CD4-positive, alpha-beta T cell treated with Interleukin-17A for 1 hour (primary cell): ENCODE measurements at regions not wholly inside any gene's neighbourhood (a gene's known extent, or its start where the extent isn't known, plus 50 kb on each side); places are given as distances from the start of the nearest gene placed in this dataset.
"Not testable (repeated sequence)": the region's sequence is repeated elsewhere in the genome, so short reads cannot be mapped to it uniquely, and the experiment has no call there.

Source experiments
- DNase-seq: peaks from one replicate; pipeline ENCODE4 v3.0.0-alpha.2; 2020

DNA sequence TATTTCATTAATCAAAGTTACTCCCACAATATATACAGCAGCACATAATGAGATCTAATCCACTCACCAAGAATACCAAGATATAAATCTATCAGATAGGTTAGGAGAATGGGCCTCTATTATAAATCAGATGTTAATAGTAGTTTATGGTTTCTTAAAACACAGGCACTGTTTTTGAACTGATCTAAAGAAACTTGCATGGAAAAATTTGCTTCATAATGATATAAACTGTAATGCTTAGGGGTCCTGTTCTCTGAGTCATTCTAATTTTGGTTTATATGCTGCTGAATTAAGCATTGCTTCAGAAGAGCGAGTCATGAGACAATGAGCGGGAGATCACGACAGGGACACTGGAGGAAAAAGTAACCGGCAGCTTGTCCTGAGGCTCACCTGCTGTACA is 113.3 kb upstream of the OTUD4 start:
- no peak for DNase-seq

DNA sequence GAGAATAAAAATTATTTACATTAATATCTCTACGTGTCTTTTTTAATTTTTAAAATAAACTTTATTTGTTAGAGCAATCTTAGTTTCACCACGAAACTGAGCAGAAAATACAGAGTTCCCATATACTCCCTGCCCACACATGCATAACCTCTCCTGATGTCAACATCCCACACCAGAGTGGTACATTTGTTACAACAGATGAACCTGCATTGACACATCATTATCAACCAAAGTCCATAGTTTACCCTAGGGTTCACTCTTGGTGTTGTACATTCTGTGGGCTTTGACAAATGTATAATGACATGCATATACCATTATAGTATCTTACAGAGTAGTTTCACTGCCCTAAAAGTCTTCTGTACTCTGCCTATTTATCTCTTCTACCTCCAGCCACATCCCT is 110.6 kb upstream of the OTUD4 start:
- no peak for DNase-seq

DNA sequence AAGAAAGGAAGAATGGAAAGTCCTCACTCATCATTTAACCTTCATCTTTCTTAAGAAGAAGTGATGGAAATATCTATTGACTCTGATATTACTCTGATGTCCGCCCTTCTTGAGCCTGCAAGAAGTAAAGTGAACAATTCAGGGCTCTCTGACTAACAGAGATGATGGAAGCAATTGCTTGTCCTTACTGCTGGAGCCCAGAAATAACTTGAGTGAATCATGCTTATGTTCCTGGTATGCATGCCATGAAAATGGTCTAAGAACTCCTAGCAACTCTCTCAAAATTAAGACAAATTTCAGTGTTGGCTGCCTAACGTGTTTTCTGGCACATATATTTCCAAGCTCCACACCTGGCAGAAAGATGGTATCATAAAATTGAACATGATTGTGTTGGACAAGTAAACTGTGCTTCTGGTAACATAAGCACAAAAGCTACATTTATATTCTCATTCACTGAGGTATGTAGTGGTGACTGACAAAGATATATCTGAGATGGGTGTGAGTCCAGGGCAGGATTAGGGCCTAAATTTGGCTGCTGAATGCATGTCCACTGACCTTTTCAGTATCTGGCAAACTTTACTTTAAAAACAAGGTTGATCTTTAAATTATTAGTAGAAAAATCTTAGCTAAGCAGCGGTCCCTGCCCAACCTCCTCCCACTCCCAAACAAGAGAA is 109.2 kb upstream of the OTUD4 start:
- DNase-seq, result no peak

DNA sequence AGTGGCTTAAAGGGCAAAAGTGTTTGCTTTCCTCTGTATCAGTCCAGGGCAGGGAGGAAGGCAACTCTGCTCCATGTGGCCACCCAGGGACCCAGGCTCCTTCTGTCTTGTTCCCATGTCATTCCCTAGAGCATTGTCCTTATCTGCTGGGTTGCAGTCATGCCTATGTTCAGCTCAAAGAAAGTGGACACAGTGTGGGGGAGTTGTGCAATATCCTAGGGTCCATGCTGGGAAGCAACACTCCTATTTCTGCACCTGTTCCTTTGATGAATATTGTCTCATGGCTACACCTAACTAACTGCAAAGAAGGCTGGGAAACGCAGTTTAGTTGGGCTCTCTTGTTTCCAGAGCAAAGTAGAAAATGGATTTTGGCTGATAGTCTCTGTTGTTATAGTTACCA is 107.0 kb upstream of the OTUD4 start:
- no peak for DNase-seq

GRCh38 chr4:145285928-145286327 is 105.5 kb upstream of the OTUD4 start:
- DNase-seq, result no peak

DNA sequence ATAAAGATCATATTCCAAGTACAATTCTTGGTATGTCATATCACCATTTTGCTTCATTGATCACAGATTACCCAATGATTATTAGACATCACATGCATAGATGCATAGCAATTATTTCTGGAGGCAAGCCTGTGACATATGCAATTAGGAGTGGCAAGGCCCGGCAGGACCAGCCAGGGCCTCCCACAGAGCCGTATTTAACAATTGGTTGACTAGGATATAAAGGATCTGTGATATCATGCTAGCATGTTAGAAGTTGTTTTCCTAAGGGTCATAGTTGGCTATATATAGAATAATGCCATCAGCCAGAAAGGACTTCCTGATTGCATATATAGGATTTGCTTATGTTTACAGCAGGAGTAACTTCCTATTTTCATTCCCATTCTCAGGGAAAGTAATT is 103.5 kb upstream of the OTUD4 start:
- no peak for DNase-seq

DNA sequence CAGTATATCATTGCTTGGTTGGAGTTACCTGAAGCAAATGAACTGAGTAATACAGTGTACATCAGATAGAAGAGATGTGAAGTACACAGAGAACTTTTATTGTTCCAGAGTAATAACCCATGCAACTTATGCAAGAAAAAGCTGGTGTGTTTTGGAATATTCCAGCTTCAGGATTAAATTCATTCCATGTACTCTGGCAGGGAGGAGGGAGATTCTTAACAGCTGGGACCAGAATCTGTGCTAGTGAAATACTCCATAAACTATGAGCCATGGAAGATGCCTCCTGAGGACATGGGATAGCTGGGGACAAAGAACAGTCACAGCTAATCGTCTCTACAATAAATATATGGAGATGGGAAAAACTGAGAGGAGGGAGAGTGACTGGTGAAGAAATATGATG is 101.6 kb upstream of the OTUD4 start:
- DNase-seq, result no peak

- no peak for DNase-seq
These were observed 100.8 kb upstream of the OTUD4 start for GRCh38 chr4:145281224-145281623.

DNA sequence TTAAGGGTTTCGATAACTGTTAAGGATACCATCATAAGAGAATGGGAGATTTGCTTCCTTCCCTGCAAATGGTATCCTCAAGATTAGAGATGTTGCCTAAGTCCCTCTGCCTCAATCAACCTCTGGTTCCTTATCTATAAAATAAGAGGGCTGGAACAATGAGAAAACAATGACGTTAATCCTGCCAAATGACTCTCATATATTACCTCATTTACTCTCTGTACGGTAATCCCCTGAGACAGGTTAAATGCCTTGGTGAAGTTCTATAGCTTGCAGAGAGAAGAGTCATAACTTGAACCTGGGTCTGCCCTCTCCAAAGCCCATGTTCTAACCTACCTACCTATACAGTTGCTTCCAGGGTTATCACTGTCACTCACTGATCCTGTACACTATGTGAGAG is 100.2 kb upstream of the OTUD4 start:
- no peak for DNase-seq

- no peak for DNase-seq
These were observed 99.0 kb upstream of the OTUD4 start for GRCh38 chr4:145279122-145279960.

DNA sequence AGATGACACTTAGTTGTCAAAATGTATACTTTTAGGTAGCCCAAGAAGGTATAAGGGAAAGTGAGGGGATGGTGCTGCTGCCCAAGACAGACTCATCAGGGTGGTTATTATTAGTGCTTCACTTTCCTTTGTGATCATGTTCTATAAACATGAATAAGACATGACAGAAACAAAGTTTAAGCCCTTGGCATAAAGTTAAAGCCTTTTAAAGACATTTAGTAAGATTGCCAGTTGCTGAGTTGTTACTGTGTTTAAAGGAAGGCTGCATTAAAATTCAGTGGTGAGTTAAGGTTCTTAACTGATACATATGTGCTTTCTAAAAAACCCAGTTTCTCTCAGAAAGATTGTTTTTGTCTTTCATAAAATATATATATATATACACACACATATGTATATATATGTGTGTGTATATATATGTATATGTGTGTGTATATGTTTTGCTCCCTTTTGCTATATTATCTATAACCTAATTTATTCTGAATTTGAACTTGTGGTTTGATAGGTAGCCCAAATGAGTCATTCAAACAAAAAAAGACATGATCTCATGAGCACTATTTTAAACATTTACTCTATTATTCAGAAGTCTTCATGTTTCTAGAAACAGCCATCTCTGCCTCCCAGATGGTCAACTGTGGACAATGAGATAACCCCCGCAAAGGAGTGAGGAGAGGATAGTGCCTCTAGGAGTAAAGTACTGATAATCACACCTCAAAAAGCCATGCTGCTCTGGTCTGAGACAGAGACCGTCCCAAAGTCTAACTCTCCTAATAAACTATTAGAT is 98.1 kb upstream of the OTUD4 start:
- DNase-seq, result no peak

DNA sequence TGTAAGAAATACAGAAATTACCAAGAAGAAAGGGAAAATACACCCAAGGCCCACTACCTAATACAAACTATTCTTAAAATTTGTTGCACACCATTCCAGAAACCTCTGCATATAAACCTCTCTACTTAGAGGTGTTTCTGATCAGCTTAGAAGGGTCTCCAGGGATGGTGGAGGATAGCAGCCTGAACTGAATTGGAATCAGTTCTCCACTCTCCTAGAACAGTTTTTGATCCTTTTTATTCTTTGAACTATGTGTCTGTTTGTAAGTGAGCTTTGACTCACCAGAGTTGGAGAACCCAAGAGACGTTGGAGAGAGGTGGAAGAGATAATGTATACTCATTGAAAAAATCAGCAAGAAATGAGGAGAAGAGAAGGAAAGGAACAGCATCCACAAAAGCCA is 96.6 kb upstream of the OTUD4 start:
- no peak for DNase-seq

DNA sequence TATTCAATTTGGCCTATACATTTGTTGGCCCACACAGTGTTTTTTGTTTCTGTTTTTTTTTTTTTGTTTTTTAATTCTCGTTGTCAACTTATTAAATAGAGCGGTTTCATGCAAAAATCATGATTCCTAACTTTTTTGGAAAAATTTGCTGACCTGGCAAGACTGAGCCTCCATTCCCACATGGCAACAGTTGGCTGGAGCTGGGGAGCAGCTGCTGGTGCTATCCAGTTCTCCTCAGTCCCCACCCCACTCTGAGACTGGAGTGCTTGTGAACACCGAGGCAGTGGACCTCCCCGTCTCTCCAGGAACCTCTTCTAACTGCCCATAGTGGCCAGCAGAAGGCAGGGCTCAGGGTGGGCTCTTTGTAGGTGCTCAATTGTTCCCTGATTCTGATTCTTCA is 95.7 kb upstream of the OTUD4 start:
- no peak for DNase-seq

- no peak for DNase-seq
These were observed 90.8 kb upstream of the OTUD4 start for GRCh38 chr4:145271194-145271593.

DNA sequence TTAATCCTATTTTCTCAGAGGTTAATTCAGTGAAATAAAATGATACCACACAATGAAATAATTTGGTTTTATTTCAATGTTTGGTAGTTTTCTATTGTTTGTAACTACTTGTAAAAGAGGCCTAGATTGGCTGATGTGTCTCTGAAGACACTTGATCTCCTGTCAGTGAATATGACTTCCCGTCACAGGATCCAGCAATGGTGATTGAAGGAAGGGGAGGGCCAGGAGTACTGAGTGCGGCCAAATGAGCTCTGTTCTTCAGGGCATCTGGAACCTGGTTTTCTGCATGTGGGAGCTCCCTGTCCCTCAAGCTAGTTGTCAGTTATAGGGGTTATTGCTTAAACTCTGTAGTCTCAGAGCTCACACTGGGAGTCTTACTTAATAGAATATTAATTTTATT is 86.5 kb upstream of the OTUD4 start:
- DNase-seq, result no peak

DNA sequence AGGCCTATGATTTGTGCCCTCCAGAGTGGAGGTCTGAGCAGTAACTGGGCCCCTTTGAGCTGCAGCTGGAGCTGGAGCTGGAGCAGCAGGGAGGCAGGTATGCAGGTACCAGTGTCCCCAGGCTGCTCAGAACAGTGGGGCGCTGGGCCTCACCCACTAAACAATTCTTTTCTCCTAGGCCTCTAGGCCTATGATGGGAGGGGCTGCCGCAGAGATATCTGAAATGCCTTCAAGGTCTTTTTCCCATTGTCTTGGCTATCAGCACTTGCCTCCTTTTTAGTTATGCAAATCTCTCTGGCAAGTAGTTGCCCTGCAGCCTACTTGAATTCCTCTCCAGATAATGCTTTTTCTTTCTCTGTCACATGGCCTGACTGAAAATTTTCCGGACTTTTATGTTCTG is 79.7 kb upstream of the OTUD4 start:
- no peak for DNase-seq

GRCh38 chr4:145255311-145255710 is 74.9 kb upstream of the OTUD4 start:
- DNase-seq, result not testable (repeated sequence)

GRCh38 chr4:145252190-145252589 is 71.8 kb upstream of the OTUD4 start:
- DNase-seq, result no peak

- DNase-seq, result no peak
These were observed 71.0 kb upstream of the OTUD4 start for GRCh38 chr4:145251391-145251790.

- DNase-seq, result no peak
These were observed 68.6 kb upstream of the OTUD4 start for GRCh38 chr4:145248971-145249370.

DNA sequence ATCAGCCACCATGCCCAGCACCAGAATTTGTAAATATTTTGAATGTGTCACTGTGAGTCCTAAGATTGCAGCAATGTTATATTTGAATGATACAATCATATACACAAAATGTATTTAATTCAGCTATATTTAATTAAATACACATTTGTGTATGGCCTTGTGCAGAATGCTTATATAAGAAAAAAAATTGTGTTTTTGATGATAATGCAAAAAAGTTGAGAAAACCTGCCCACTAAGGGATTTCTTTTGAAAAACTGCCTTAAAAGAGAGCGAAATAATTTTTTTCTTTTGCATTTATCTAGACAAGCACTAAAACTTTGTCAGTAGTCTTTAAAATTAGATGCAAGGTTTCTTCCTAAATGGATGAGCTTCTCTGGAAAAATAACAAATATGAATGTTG is 68.1 kb upstream of the OTUD4 start:
- no peak for DNase-seq

GRCh38 chr4:145234091-145234706 is 53.8 kb upstream of the OTUD4 start:
- DNase-seq, result peak; percentile 63

DNA sequence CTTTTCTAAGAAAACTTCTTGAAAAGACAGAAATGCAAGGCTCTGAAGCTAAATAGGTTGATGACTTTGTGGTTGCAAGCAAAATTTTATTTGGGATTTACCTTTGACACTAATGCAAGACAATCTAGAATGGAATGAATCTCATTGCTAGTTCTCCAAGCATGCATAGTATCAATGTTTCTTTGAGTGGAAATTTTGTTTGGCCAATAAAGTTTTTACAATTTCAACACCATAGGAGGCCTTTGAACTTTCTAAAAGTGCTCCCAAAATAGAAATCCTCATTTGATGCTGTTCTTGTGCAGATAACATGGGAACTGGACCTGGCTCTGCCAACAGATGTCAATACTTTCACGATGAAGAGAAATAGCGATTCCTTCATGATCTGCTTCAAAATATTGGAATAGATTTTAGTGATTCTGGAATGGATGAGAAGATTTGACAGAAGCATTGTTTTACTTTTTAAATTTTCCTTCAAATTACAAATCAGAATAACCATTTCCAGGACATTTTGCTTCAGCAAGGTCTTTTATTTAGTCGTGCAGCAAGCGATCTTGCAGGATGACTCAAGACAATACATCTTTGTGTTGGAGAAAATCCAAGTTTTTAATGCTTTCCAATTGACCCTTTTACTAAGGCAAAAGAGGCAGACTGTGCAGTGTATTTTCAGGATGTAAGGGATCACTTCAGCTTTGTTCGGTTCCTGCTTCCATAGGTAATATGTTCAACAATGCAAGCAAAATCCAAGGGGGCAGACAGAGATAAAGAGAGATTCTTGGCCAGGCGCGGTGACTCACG is 51.7 kb upstream of the OTUD4 start:
- DNase-seq, result no peak
